ENCODE measurements at regions not wholly inside any gene's neighbourhood (a gene's known extent, or its start where the extent isn't known, plus 50 kb on each side); places are given as distances from the start of the nearest gene placed in this dataset.

GRCh38 chr14:101616202-101616601 is 54.9 kb downstream of the DIO3 start:
- Histone ChIP-seq H3K36me3 (ENCODE audit: control insufficient read depth, insufficient read depth, low read length) (no peaks in the 10 kb centered on the region), H3K27me3 (ENCODE audit: control insufficient read depth, insufficient read depth, low read length) (no peaks in the 10 kb centered on the region), H3K9ac (ENCODE audit: low read length) (no peak overlapping the region), H3K4me1 (ENCODE audit: control insufficient read depth, insufficient read depth, low read length) (no peaks in the 10 kb centered on the region), H3K27ac (ENCODE audit: low read depth, low read length) (no peak overlapping the region), H3K4me3 (ENCODE audit: low read length) (no peak overlapping the region)

DNA sequence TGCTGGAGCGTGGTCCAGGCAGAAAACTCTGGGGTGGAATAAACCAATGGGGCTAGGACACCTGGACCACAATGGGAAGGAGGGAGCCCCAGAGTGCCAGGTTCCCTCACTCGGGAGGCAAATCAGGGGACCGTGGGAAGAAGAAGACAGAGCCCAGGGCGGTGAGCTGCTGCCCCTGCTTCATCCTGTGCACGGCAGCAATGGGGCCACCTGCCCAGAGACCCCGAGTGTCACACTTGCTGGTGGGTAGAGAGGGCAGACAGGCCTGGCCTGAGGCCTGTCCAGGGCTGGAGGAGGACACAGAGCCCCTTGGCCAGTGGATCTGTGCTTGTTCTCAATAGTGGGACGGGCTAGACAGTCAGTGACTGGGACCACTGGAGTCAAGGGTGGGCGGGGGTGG is 58.2 kb downstream of the DIO3 start:
- H3K36me3 ChIP-seq (ENCODE audit: control insufficient read depth, insufficient read depth, low read length): no peaks in the 10 kb centered on the region

DNA sequence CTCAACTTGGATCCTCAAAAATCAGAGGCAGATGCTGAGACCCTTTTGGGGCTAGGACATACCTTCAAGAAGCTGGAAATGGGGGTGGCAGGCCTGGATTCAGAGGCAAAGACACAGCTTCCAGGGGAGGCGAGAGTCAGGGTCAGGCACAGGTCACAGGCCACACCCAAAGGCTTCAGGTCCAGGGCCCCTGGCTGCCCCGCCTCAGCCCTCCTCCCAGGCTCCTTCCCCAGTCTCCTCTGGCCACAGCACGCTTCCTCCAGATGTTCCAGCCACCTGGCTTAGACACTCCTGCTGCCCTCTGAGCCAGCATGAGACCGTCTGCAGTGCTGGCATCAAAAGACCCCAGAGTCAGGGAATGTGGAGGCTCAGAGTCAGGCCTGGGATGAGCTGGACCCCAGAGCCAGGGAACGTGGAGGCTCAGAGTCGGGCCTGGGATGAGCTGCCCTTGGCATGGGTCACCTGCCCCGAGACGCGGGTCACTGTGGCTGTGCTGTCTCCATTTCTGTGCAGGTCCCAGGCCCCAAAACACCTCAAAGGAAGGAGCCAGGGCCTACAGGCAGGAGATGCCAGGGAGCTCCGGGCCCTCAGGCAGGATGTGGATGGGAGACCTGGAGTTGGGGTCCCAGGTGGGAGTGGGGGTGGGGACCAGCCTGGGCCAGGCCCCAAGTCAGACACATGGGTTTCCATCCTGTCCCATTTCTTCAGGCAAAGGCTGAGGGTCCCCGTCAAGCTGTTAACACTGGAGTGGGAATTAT is 58.9 kb downstream of the DIO3 start:
- Histone ChIP-seq H3K9ac (ENCODE audit: low read length) (no peak overlapping the region), H3K4me1 (ENCODE audit: control insufficient read depth, insufficient read depth, low read length) (no peaks in the 10 kb centered on the region), H3K27me3 (ENCODE audit: control insufficient read depth, insufficient read depth, low read length) (no peaks in the 10 kb centered on the region), H3K27ac (ENCODE audit: low read depth, low read length) (no peak overlapping the region), H3K36me3 (ENCODE audit: control insufficient read depth, insufficient read depth, low read length) (no peaks in the 10 kb centered on the region), H3K4me3 (ENCODE audit: low read length) (no peak overlapping the region)

More for the DNA sequence above, 58.2 kb downstream of the DIO3 start:
- Histone ChIP-seq H3K27me3 (ENCODE audit: control insufficient read depth, insufficient read depth, low read length) (no peaks in the 10 kb centered on the region), H3K27ac (ENCODE audit: low read depth, low read length) (no peak overlapping the region), H3K9ac (ENCODE audit: low read length) (no peak overlapping the region), H3K4me3 (ENCODE audit: low read length) (no peak overlapping the region), H3K4me1 (ENCODE audit: control insufficient read depth, insufficient read depth, low read length) (no peaks in the 10 kb centered on the region)

DNA sequence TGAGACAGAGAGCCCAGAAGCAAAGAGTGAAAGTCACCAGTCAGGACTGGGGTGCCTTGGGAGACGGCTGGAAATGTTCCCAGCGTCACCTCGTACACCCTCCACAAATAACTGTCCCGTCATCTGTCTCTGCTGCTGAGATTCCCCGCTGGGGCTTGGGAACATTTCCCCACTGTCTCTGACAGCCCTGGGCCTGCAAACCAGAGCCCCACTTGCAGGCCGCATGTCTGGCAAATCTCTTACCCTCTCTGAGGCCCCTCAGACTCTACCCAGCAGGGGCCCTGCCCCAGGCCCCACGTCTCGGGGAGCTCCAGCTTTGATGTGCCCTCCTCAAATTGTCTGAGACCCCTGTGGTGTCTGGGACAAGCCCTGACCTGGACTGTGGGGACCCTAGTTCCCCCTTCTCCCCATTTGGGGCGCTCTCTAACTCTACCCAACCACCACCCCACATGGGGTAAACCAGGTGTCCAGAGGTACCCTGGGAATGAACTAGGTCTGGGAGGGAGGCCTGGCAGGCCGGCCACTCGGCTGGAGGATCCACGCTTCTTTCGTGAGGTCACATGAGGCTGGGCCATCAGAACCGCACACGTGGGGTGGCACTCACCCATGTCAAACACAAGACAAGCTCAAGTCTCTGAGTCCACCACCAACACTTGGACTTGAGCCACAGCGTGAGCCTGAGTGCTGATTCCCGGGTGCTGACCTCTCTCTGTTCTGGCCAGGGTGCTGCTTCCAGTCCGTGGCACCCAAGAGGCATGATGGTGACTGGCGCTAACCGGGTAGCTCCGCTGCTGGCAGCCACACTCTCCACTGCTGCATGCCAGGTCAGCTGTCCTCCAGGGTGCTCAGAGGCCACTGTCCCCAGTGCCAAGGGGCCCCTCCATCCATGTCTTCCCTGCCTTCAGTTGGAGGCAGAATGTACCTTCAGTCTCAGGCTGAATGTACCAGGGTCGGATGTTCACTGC is 59.8 kb downstream of the DIO3 start:
- no peak overlapping the region for H3K4me3 ChIP-seq (ENCODE audit: low read length)
- no peaks in the 10 kb centered on the region for H3K4me1 ChIP-seq (ENCODE audit: control insufficient read depth, insufficient read depth, low read length)
- H3K27me3 ChIP-seq (ENCODE audit: control insufficient read depth, insufficient read depth, low read length): no peaks in the 10 kb centered on the region
- H3K9ac ChIP-seq (ENCODE audit: low read length): no peak overlapping the region
- H3K27ac ChIP-seq (ENCODE audit: low read depth, low read length): no peak overlapping the region
- H3K36me3 ChIP-seq (ENCODE audit: control insufficient read depth, insufficient read depth, low read length): no peaks in the 10 kb centered on the region

DNA sequence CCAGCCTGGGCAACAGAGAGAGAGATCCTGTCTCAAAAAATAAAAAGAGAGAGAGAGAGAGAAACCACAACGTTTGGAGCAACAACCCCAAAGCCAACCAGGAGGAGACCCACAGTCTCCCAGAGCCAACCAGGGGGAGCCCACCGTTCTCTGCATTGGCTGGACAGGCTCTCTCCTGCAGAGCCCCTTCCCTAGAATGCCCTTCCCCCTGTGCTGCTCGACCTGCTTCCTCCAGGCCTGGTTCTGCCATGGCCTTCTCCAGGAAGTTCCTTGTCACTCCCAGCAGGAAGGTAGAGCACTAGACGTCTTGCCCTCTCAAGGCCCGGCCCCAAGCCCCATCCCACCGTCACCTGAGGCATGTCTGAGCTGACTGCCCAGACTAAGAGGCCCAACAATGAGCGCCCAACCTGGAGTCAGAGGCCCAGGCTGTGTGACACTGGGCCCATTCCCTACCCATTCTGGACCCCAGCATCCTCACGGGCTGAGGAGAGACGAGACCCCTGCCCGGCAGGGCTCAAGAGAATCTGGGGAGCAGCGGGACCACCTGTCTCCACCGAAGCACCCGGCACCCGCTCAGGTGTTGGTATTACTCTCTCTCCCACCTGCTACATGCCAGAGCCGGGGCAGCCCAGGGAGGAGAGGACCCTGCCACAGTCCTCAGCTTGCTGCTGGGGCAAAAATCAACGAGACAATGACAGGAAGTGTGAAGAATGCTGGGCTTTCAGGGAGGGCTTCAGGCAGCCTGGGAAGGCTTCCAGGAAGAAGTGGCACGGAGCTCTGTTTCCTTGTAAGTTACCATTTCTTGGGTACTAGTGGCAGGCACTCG is 61.2 kb downstream of the DIO3 start:
- Histone ChIP-seq H3K27me3 (ENCODE audit: control insufficient read depth, insufficient read depth, low read length) (no peaks in the 10 kb centered on the region), H3K27ac (ENCODE audit: low read depth, low read length) (no peak overlapping the region), H3K4me3 (ENCODE audit: low read length) (no peak overlapping the region), H3K36me3 (ENCODE audit: control insufficient read depth, insufficient read depth, low read length) (no peaks in the 10 kb centered on the region), H3K9ac (ENCODE audit: low read length) (no peak overlapping the region), H3K4me1 (ENCODE audit: control insufficient read depth, insufficient read depth, low read length) (no peaks in the 10 kb centered on the region)

- Histone ChIP-seq H3K36me3 (ENCODE audit: control insufficient read depth, insufficient read depth, low read length) (no peaks in the 10 kb centered on the region), H3K9ac (ENCODE audit: low read length) (no peak overlapping the region), H3K27me3 (ENCODE audit: control insufficient read depth, insufficient read depth, low read length) (peaks cover 3% of the 10 kb centered on the region), H3K4me1 (ENCODE audit: control insufficient read depth, insufficient read depth, low read length) (no peaks in the 10 kb centered on the region), H3K27ac (ENCODE audit: low read depth, low read length) (no peak overlapping the region), H3K4me3 (ENCODE audit: low read length) (no peak overlapping the region)
Observed at GRCh38 chr14:101623077-101623372, 61.7 kb downstream of the DIO3 start.

- Histone ChIP-seq H3K27ac (ENCODE audit: low read depth, low read length) (no peak overlapping the region), H3K27me3 (ENCODE audit: control insufficient read depth, insufficient read depth, low read length) (peaks cover 3% of the 10 kb centered on the region), H3K36me3 (ENCODE audit: control insufficient read depth, insufficient read depth, low read length) (no peaks in the 10 kb centered on the region), H3K4me1 (ENCODE audit: control insufficient read depth, insufficient read depth, low read length) (no peaks in the 10 kb centered on the region), H3K9ac (ENCODE audit: low read length) (no peak overlapping the region), H3K4me3 (ENCODE audit: low read length) (no peak overlapping the region)
Observed at GRCh38 chr14:101623685-101624444, 62.6 kb downstream of the DIO3 start.

DNA sequence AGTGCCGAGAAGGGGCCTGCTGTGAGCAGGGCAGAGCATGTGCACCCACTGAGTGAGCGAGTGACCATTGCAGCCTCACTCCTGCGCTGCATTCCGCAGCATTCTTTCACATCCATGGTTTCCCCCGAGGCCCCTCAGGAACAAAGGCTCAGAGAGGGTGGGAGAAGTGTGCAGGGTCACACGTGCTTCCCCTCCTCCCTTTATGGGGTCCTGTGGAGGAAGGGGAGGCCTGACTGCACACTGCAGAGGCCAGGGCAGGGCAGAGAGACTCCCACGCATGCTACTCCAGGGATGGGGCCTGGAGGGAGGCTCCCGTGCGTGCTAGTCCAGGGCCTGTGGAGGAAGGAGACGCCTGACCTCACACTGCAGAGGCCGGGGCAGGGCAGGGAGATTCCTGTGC is 63.2 kb downstream of the DIO3 start:
- H3K27me3 ChIP-seq (ENCODE audit: control insufficient read depth, insufficient read depth, low read length): peaks cover 3% of the 10 kb centered on the region
- no peak overlapping the region for H3K27ac ChIP-seq (ENCODE audit: low read depth, low read length)
- H3K4me1 ChIP-seq (ENCODE audit: control insufficient read depth, insufficient read depth, low read length): no peaks in the 10 kb centered on the region
- no peak overlapping the region for H3K9ac ChIP-seq (ENCODE audit: low read length)
- H3K4me3 ChIP-seq (ENCODE audit: low read length): no peak overlapping the region
- no peaks in the 10 kb centered on the region for H3K36me3 ChIP-seq (ENCODE audit: control insufficient read depth, insufficient read depth, low read length)

- no peaks in the 10 kb centered on the region for H3K4me1 ChIP-seq (ENCODE audit: control insufficient read depth, insufficient read depth, low read length)
- no peak overlapping the region for H3K9ac ChIP-seq (ENCODE audit: low read length)
- no peak overlapping the region for H3K27ac ChIP-seq (ENCODE audit: low read depth, low read length)
- H3K4me3 ChIP-seq (ENCODE audit: low read length): no peak overlapping the region
- peaks cover 3% of the 10 kb centered on the region for H3K27me3 ChIP-seq (ENCODE audit: control insufficient read depth, insufficient read depth, low read length)
- H3K36me3 ChIP-seq (ENCODE audit: control insufficient read depth, insufficient read depth, low read length): no peaks in the 10 kb centered on the region
Observed at GRCh38 chr14:101625336-101626097, 64.2 kb downstream of the DIO3 start.

GRCh38 chr14:101626331-101626730 is 65.0 kb downstream of the DIO3 start:
- Histone ChIP-seq H3K9ac (ENCODE audit: low read length) (no peak overlapping the region), H3K27me3 (ENCODE audit: control insufficient read depth, insufficient read depth, low read length) (peaks cover 3% of the 10 kb centered on the region), H3K4me3 (ENCODE audit: low read length) (no peak overlapping the region), H3K27ac (ENCODE audit: low read depth, low read length) (no peak overlapping the region), H3K36me3 (ENCODE audit: control insufficient read depth, insufficient read depth, low read length) (no peaks in the 10 kb centered on the region), H3K4me1 (ENCODE audit: control insufficient read depth, insufficient read depth, low read length) (no peaks in the 10 kb centered on the region)

DNA sequence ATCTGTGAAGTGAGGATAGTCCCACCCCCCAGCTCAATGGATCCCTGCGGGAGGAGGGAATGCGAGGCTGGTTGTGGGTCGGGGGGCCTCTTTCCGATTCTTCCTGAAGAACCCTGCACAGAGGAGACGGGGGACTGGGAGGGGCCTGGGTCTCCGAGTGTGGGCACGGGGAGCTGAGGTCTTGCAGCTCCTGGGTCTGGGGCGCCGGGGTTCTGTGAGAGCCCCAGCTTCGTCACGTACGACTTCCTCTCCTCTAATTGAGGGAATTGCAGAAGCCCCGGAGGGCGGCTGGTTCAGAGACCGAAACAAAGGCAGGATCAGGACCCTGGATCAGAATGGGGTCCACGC is 66.6 kb downstream of the DIO3 start:
- H3K9ac ChIP-seq (ENCODE audit: low read length): no peak overlapping the region
- no peak overlapping the region for H3K27ac ChIP-seq (ENCODE audit: low read depth, low read length)
- H3K4me1 ChIP-seq (ENCODE audit: control insufficient read depth, insufficient read depth, low read length): no peaks in the 10 kb centered on the region
- H3K27me3 ChIP-seq (ENCODE audit: control insufficient read depth, insufficient read depth, low read length): peaks cover 3% of the 10 kb centered on the region
- no peak overlapping the region for H3K4me3 ChIP-seq (ENCODE audit: low read length)
- H3K36me3 ChIP-seq (ENCODE audit: control insufficient read depth, insufficient read depth, low read length): no peaks in the 10 kb centered on the region
